NCI-H2227 (cell line): ENCODE measurements at regions not wholly inside any gene's neighbourhood (a gene's known extent, or its start where the extent isn't known, plus 50 kb on each side); places are given as distances from the start of the nearest gene placed in this dataset.

Experiments
- DNase-seq: peaks from one replicate; lab custom pipeline; 2025; ENCODE audit not compliant: unreplicated experiment; lab: John Stamatoyannopoulos, UW

GRCh38 chr7:370775-371118 lies 80.8 kb downstream of the FOXL3 start:
- DNase-seq = no peak

GRCh38 chr7:371119-371778 lies 81.3 kb downstream of the FOXL3 start:
- no peak for DNase-seq

GRCh38 chr7:371779-372545 lies 82.0 kb downstream of the FOXL3 start:
- DNase-seq = no peak

GRCh38 chr7:372546-372931 lies 82.6 kb downstream of the FOXL3 start:
- no peak for DNase-seq

GRCh38 chr7:372932-373791 lies 83.2 kb downstream of the FOXL3 start:
- no peak for DNase-seq

GRCh38 chr7:373818-374705 lies 84.1 kb downstream of the FOXL3 start:
- no peak for DNase-seq

- DNase-seq = no peak
These were observed 84.8 kb downstream of the FOXL3 start for GRCh38 chr7:374706-375311.

- DNase-seq = no peak
These were observed 85.4 kb downstream of the FOXL3 start for GRCh38 chr7:375321-375831.

GRCh38 chr7:375901-376305 lies 85.9 kb downstream of the FOXL3 start:
- DNase-seq = no peak

- no peak for DNase-seq
These were observed 86.5 kb downstream of the FOXL3 start for GRCh38 chr7:376306-377079.

GRCh38 chr7:377080-378040 lies 87.4 kb downstream of the FOXL3 start:
- no peak for DNase-seq

- DNase-seq = no peak
These were observed 88.1 kb downstream of the FOXL3 start for GRCh38 chr7:378041-378420.

GRCh38 chr7:378551-379455 lies 88.8 kb downstream of the FOXL3 start:
- no peak for DNase-seq

GRCh38 chr7:379456-380138 lies 89.6 kb downstream of the FOXL3 start:
- no peak for DNase-seq

GRCh38 chr7:380139-380485 lies 90.1 kb downstream of the FOXL3 start:
- DNase-seq = no peak

GRCh38 chr7:380711-381210 lies 90.8 kb downstream of the FOXL3 start:
- no peak for DNase-seq
